Activated T-cell treated with anti-CD3 and anti-CD28 coated beads, Interleukin-2, amount 50 U/mL, for 24 hours (primary cell): ENCODE measurements at regions not wholly inside any gene's neighbourhood (a gene's known extent, or its start where the extent isn't known, plus 50 kb on each side); places are given as distances from the start of the nearest gene placed in this dataset.

Experiments used
- DNase-seq: peaks from one replicate; pipeline ENCODE4 v3.0.0-alpha.2; 2020
- H3K27ac Mint-ChIP-seq: 2 replicates; pipeline ENCODE4 v1.8.0; 2020; ENCODE audit warnings: mild to moderate bottlenecking, mixed read lengths
- H3K27me3 Mint-ChIP-seq: 2 replicates; pipeline ENCODE4 v1.8.0; 2020; ENCODE audit warnings: mixed read lengths
- H3K36me3 Mint-ChIP-seq: 2 replicates; pipeline ENCODE4 v1.8.0; 2020; ENCODE audit warnings: low read depth, mixed read lengths
- H3K4me1 Mint-ChIP-seq: 2 replicates; pipeline ENCODE4 v1.8.0; 2020; ENCODE audit warnings: low read depth, mixed read lengths
- H3K4me3 Mint-ChIP-seq: 2 replicates; pipeline ENCODE4 v1.8.0; 2020; ENCODE audit warnings: mild to moderate bottlenecking, moderate library complexity, mixed read lengths
- H3K9me3 Mint-ChIP-seq: 2 replicates; pipeline ENCODE4 v1.8.0; 2020; ENCODE audit warnings: mixed read lengths

DNA sequence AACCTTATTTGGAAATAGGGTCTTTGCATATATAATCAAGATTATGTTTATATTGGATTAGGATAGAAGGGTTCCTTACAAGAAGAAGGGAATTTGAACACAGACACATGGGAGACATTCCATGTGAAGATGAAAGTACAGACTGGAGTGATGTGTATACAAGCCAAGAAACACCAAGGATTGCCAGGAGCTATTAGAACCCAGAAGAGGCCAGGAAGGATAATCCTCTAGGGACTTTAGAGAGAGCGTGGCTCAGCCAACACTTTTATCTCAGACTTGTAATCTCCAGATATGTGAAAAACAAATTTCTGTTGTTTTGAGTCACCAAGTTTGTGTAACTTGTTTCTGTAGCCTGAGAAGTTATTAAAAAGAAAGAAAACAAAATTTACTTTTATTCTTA is 1173.9 kb upstream of the CITED2 start:
- Mint-ChIP-seq H3K9me3 (no peaks in the 10 kb centered on the region), H3K36me3 (no peaks in the 10 kb centered on the region), H3K4me1 (no peaks in the 10 kb centered on the region), H3K27me3 (peaks cover 2% of the 10 kb centered on the region), H3K27ac (no peak overlapping the region), H3K4me3 (no peak overlapping the region)
- DNase-seq: no peak

GRCh38 chr6:140546640-140547039 is 1172.2 kb upstream of the CITED2 start:
- no peak for DNase-seq

GRCh38 chr6:140544431-140544830 is 1170.0 kb upstream of the CITED2 start:
- H3K36me3 Mint-ChIP-seq: no peaks in the 10 kb centered on the region
- H3K27me3 Mint-ChIP-seq: peaks cover 6% of the 10 kb centered on the region
- no peak overlapping the region for H3K4me3 Mint-ChIP-seq
- no peak overlapping the region for H3K27ac Mint-ChIP-seq
- no peak for DNase-seq
- H3K9me3 Mint-ChIP-seq: no peaks in the 10 kb centered on the region
- no peaks in the 10 kb centered on the region for H3K4me1 Mint-ChIP-seq

More at GRCh38 chr6:140546640-140547039, 1172.2 kb upstream of the CITED2 start:
- Mint-ChIP-seq H3K4me1 (no peaks in the 10 kb centered on the region), H3K9me3 (no peaks in the 10 kb centered on the region), H3K36me3 (no peaks in the 10 kb centered on the region), H3K27ac (no peak overlapping the region), H3K27me3 (peaks cover 2% of the 10 kb centered on the region), H3K4me3 (no peak overlapping the region)

- Mint-ChIP-seq H3K27me3 (peaks cover 6% of the 10 kb centered on the region), H3K4me3 (no peak overlapping the region), H3K4me1 (no peaks in the 10 kb centered on the region), H3K9me3 (no peaks in the 10 kb centered on the region), H3K36me3 (no peaks in the 10 kb centered on the region), H3K27ac (no peak overlapping the region)
- no peak for DNase-seq
Observed at GRCh38 chr6:140542863-140543262, 1168.4 kb upstream of the CITED2 start.

- peaks cover 6% of the 10 kb centered on the region for H3K27me3 Mint-ChIP-seq
- H3K27ac Mint-ChIP-seq: no peak overlapping the region
- no peaks in the 10 kb centered on the region for H3K9me3 Mint-ChIP-seq
- no peaks in the 10 kb centered on the region for H3K36me3 Mint-ChIP-seq
- H3K4me1 Mint-ChIP-seq: no peaks in the 10 kb centered on the region
- H3K4me3 Mint-ChIP-seq: no peak overlapping the region
- no peak for DNase-seq
Observed at GRCh38 chr6:140541288-140541687, 1166.8 kb upstream of the CITED2 start.

DNA sequence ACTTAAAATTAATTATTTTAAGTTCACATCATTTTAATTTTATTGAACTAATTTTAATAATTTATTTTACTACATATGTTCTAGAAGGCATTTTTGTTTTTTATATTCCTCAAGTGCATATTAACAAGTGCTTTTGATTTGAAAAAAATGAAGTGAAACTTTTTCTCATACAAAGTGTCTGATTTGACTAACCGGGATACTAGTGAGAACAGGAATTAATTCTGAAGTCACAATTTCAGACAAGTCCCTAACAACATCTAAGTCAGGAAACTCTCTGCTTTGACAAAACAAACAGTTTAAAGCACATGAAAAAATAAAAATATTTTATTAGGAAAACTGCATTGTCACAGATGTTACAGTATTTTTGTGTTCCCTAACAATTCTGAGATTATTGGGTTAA is 1166.3 kb upstream of the CITED2 start:
- no peaks in the 10 kb centered on the region for H3K36me3 Mint-ChIP-seq
- no peak overlapping the region for H3K27ac Mint-ChIP-seq
- H3K4me1 Mint-ChIP-seq: no peaks in the 10 kb centered on the region
- DNase-seq: no peak
- no peaks in the 10 kb centered on the region for H3K9me3 Mint-ChIP-seq
- no peak overlapping the region for H3K4me3 Mint-ChIP-seq
- H3K27me3 Mint-ChIP-seq: peaks cover 6% of the 10 kb centered on the region

- Mint-ChIP-seq H3K4me1 (no peaks in the 10 kb centered on the region), H3K27ac (no peak overlapping the region), H3K9me3 (no peaks in the 10 kb centered on the region), H3K27me3 (peaks cover 3% of the 10 kb centered on the region), H3K4me3 (no peak overlapping the region), H3K36me3 (no peaks in the 10 kb centered on the region)
- no peak for DNase-seq
Observed at GRCh38 chr6:140538926-140539325, 1164.5 kb upstream of the CITED2 start.

DNA sequence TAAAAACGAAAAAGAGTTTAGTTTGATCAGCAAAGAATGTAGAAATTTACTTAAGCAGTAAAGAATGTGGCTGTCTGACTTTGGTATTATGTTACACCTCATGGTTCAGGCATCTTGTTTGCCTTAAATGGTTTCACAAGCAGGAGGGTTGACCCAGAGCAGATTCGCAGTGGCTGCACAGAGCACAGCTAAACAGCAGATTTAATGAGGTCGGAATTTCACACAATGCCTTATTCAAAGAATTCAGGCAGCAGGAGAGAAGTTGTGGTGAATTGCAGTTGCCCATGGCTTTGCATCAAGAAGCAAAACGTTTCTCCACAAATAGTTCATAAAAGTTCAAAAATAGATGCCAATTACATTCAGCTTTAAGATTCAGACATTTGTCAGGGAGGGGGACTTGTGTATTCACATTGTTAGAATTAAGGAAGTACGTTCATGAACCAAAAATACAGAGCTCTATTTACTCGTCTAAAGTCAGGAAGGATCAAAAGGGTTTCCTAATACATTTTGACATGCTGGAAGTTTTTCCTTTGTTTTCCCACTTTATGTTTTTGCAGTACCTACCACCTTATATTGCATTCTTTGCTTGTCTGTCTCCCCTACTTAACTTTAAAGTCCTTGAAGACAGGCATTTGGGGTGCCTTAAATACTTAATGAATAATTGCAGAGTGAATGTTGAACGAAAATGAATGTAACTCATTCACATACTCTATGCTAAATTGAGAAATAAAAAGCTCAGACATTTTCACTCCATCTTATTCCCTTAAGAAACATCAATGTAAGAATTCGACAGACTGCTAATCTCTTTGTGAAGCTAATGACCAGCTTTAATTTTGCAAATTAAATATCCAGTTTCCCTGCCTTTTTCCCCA is 1163.6 kb upstream of the CITED2 start:
- no peaks in the 10 kb centered on the region for H3K36me3 Mint-ChIP-seq
- no peak overlapping the region for H3K27ac Mint-ChIP-seq
- no peaks in the 10 kb centered on the region for H3K9me3 Mint-ChIP-seq
- H3K4me3 Mint-ChIP-seq: no peak overlapping the region
- no peaks in the 10 kb centered on the region for H3K4me1 Mint-ChIP-seq
- peaks cover 3% of the 10 kb centered on the region for H3K27me3 Mint-ChIP-seq
- no peak for DNase-seq

- DNase-seq: no peak
- H3K36me3 Mint-ChIP-seq: no peaks in the 10 kb centered on the region
- H3K4me1 Mint-ChIP-seq: no peaks in the 10 kb centered on the region
- no peak overlapping the region for H3K27ac Mint-ChIP-seq
- no peak overlapping the region for H3K4me3 Mint-ChIP-seq
- peaks cover 7% of the 10 kb centered on the region for H3K27me3 Mint-ChIP-seq
- H3K9me3 Mint-ChIP-seq: no peaks in the 10 kb centered on the region
Observed at GRCh38 chr6:140537211-140537610, 1162.8 kb upstream of the CITED2 start.

DNA sequence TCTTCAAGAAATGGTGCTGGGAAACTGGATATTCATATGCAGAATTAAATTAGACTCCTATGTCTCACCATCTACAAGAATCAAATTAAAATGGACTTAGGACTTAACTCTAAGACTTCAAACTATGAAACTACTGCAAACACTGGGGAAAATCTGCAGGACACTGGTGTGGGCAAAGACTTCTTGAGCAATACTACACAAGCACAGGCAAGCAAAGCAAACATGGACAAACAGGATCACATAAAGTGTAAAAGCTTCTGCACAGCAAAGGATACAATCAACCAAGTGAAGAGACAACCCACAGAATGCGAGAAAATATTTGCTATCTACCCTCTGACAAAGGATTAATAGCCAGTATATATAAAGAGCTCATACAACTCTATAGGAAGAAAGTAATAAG is 1161.1 kb upstream of the CITED2 start:
- peaks cover 7% of the 10 kb centered on the region for H3K27me3 Mint-ChIP-seq

DNA sequence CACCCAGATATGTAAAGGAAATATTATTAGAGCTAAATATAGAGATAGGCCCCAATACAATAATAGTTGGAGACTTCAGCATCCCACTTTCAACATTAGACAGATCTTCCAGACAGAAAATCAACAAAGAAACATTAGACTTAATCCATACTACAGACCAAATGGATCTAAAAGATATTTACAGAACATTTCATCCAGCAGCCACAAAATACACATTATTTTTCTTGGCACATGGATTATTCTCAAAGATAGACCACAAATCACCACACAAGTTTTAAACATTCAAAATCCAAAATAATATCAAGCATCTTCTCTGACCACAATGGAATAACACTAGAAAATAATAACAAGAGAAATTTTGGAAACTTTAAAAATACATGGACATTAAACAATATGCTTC is 1159.1 kb upstream of the CITED2 start:
- Mint-ChIP-seq H3K27ac (no peak overlapping the region), H3K9me3 (no peaks in the 10 kb centered on the region), H3K4me1 (no peaks in the 10 kb centered on the region), H3K27me3 (peaks cover 13% of the 10 kb centered on the region), H3K36me3 (no peaks in the 10 kb centered on the region), H3K4me3 (no peak overlapping the region)
- DNase-seq: no peak

More for the DNA sequence above, 1161.1 kb upstream of the CITED2 start:
- H3K27ac Mint-ChIP-seq: no peak overlapping the region
- no peak overlapping the region for H3K4me3 Mint-ChIP-seq
- no peaks in the 10 kb centered on the region for H3K9me3 Mint-ChIP-seq
- no peaks in the 10 kb centered on the region for H3K36me3 Mint-ChIP-seq
- H3K4me1 Mint-ChIP-seq: no peaks in the 10 kb centered on the region
- DNase-seq: no peak

DNA sequence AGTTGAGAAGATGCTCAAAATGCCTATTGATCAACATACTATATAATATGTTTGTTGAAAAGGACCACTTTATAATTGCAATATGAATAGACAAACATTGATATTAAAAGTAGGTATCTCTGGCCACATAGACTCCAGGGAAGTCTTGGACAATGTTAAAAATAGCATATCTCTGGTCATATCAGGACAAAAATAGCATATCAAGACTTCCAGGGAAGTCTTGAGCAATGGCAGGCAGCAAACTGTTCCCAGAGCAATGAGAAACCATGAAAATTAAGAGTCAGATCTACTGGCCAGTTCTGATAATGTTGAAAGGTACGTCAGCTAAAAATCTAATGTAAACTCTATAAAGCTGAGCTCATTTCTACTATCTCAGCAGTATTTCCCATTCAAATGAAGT is 1130.3 kb upstream of the CITED2 start:
- Mint-ChIP-seq H3K4me3 (no peak overlapping the region), H3K27me3 (peaks cover 6% of the 10 kb centered on the region), H3K4me1 (no peaks in the 10 kb centered on the region), H3K27ac (no peak overlapping the region), H3K36me3 (no peaks in the 10 kb centered on the region), H3K9me3 (no peaks in the 10 kb centered on the region)
- no peak for DNase-seq

DNA sequence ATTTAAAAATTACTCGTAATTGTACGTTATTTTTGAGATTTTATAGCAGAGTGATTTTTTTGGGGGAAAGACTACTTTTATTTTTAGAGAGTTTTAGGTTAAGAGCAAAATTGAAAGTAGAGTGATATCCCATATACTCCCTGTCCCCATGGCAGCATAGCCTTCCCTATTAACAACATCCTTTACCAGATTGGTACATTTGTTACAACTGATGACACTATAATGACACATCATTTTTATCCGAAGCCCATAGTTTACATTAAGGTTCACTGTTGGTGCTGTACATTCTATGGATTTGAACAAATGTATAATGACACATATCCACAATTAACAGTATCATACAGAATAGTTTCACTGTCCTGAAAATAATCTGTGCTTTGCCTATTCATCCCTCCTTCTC is 1126.4 kb upstream of the CITED2 start:
- Mint-ChIP-seq H3K4me1 (no peaks in the 10 kb centered on the region), H3K27ac (no peak overlapping the region), H3K4me3 (no peak overlapping the region), H3K27me3 (peaks cover 13% of the 10 kb centered on the region), H3K9me3 (no peaks in the 10 kb centered on the region), H3K36me3 (no peaks in the 10 kb centered on the region)
- no peak for DNase-seq

- Mint-ChIP-seq H3K4me1 (no peaks in the 10 kb centered on the region), H3K27me3 (peaks cover 10% of the 10 kb centered on the region), H3K4me3 (no peak overlapping the region), H3K27ac (no peak overlapping the region), H3K9me3 (no peaks in the 10 kb centered on the region), H3K36me3 (no peaks in the 10 kb centered on the region)
- no peak for DNase-seq
Observed at GRCh38 chr6:140499607-140500006, 1125.2 kb upstream of the CITED2 start.

GRCh38 chr6:140494321-140495108 is 1120.1 kb upstream of the CITED2 start:
- no peak for DNase-seq
- Mint-ChIP-seq H3K4me3 (no peak overlapping the region), H3K27ac (no peak overlapping the region), H3K27me3 (peaks cover 7% of the 10 kb centered on the region), H3K9me3 (no peaks in the 10 kb centered on the region), H3K4me1 (no peaks in the 10 kb centered on the region), H3K36me3 (no peaks in the 10 kb centered on the region)
